ENCODE measurements at regions not wholly inside any gene's neighbourhood (a gene's known extent, or its start where the extent isn't known, plus 50 kb on each side); places are given as distances from the start of the nearest gene placed in this dataset.

DNA sequence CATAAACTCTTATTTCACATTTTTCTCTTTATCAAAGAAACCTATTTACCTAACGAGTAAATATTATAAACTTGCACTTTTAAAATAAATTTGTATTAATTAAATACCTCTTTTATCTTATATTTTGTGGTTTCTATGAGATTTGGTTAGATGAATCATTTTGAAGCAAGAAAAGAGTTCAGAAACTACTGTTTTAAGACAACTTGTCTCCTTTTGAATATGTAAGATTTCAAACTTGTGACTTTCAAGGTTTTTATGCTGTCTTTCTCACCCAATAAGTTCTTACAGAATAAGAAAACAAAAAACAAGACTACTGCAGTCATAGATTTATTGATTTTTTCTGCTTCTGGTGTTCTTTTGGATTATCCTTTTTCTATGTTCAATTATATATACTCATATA is 339.0 kb downstream of the SNAPC1 start:
- no peak overlapping the region for H3K27ac ChIP-seq
- intact Hi-C loops (cut with DNase I) = no loop called here
- 90% methylated on average over 1 of the region's 1 CpG for WGBS
- no peak overlapping the region for H3K4me3 ChIP-seq
- H3K36me3 ChIP-seq = no peaks in the 10 kb centered on the region
- TF ChIP-seq POLR2A (IDR thresholded peaks at IDR 0.05) = no peak
- no peaks in the 10 kb centered on the region for H3K27me3 ChIP-seq (replicated peaks; ENCODE audit: insufficient read depth)
- no peaks in the 10 kb centered on the region for H3K9me3 ChIP-seq
- no peaks in the 10 kb centered on the region for H3K4me1 ChIP-seq (replicated peaks)
- DNase-seq (ENCODE audit: low spot score) = no peak

DNA sequence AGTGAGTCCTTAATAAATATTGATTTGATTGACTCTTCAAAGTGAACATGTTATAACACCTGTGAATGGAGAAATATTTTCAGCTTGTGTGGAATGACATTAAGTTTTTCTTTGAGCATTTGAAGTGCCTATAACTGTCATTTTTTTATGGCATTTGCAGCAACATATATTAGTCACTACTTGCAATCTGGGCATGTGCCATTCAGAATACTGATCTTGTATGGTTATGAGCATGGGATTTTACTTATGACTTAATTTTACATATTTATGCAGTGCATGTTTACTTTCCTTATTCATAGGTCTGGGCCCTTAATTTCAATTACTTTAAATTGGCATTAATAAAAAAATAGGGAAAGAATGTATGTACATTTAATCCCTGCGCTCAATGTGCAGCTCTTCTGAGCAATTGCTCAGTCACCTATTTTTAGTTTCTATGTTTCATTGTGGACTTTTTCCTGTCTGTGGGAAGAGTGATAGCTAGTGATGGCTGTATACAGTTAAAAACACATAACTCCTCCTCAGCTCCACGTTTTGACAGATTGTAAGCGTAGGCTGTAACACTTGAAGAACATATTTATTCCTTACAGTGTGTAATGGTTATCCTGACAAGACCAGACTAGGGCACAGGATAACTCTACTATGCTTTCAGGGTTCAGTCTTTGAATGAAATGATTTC is 339.6 kb downstream of the SNAPC1 start:
- TF ChIP-seq POLR2AphosphoS5 (IDR thresholded peaks at IDR 0.05) (no peak), POLR2A (IDR thresholded peaks at IDR 0.05) (no peak)
- TF ChIP-seq, protein P1, sequence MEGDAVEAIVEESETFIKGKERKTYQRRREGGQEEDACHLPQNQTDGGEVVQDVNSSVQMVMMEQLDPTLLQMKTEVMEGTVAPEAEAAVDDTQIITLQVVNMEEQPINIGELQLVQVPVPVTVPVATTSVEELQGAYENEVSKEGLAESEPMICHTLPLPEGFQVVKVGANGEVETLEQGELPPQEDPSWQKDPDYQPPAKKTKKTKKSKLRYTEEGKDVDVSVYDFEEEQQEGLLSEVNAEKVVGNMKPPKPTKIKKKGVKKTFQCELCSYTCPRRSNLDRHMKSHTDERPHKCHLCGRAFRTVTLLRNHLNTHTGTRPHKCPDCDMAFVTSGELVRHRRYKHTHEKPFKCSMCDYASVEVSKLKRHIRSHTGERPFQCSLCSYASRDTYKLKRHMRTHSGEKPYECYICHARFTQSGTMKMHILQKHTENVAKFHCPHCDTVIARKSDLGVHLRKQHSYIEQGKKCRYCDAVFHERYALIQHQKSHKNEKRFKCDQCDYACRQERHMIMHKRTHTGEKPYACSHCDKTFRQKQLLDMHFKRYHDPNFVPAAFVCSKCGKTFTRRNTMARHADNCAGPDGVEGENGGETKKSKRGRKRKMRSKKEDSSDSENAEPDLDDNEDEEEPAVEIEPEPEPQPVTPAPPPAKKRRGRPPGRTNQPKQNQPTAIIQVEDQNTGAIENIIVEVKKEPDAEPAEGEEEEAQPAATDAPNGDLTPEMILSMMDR (IDR thresholded peaks at IDR 0.05) = no peak
- no peaks in the 10 kb centered on the region for H3K9me3 ChIP-seq
- H3K36me3 ChIP-seq = no peaks in the 10 kb centered on the region
- DNase-seq (ENCODE audit: low spot score) = no peak
- 72% methylated on average over 3 of the region's 3 CpGs for WGBS
- no peaks in the 10 kb centered on the region for H3K4me1 ChIP-seq (replicated peaks)
- no peaks in the 10 kb centered on the region for H3K27me3 ChIP-seq (replicated peaks; ENCODE audit: insufficient read depth)
- intact Hi-C loops (cut with DNase I) = no loop called here
- H3K4me3 ChIP-seq = no peak overlapping the region
- H3K27ac ChIP-seq = no peak overlapping the region

DNA sequence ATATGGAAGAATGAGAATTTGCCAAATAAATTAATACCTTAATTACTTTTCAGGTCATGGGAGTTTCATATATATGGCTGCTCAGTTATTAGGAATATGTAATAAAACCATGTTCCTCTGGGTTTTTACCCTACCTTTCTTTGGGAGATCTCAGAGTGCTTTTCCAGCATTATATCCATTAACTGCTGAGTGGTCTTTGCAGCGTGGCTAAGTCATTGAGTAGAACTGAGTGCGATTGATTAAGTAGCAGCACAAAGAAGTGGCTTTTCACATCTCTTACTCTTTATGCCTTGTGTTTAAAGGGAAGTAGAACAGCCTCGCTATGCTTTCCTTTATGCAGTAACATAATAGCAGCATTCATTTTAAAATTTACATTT is 340.1 kb downstream of the SNAPC1 start:
- DNase-seq (ENCODE audit: low spot score) = no peak
- H3K27me3 ChIP-seq (replicated peaks; ENCODE audit: insufficient read depth) = no peaks in the 10 kb centered on the region
- no peaks in the 10 kb centered on the region for H3K9me3 ChIP-seq
- H3K36me3 ChIP-seq = no peaks in the 10 kb centered on the region
- TF ChIP-seq POLR2AphosphoS5 (IDR thresholded peaks at IDR 0.05) = no peak
- no peak for TF ChIP-seq POLR2A (IDR thresholded peaks at IDR 0.05)
- TF ChIP-seq, protein P1 (IDR thresholded peaks at IDR 0.05) = no peak
- H3K27ac ChIP-seq = no peak overlapping the region
- intact Hi-C loops (cut with DNase I) = no loop called here
- WGBS = 90% methylated on average over 3 of the region's 3 CpGs
- H3K4me1 ChIP-seq (replicated peaks) = no peaks in the 10 kb centered on the region
- H3K4me3 ChIP-seq = no peak overlapping the region

DNA sequence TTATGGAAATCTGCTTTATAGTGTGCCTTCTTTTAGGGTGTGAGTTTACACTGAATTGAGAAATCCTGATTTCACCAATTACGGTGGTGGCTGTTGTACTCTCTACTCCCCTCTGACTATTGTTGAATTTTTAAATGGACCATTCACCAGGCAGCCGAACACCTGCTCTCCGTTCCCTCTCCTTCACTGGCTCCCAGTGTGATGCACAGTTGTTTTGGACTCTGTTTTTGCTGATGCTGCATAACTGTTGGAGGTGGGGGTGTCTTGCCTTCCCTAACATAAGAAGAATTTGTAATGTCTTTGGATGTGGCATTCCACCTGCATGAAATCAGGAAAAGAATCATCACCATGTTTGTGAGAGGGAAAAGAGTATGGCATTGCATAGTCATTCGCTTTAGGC is 341.2 kb downstream of the SNAPC1 start:
- Histone ChIP-seq H3K9me3 (no peaks in the 10 kb centered on the region), H3K27ac (no peak overlapping the region), H3K4me3 (no peak overlapping the region), H3K27me3 (replicated peaks; ENCODE audit: insufficient read depth) (no peaks in the 10 kb centered on the region), H3K4me1 (replicated peaks) (no peaks in the 10 kb centered on the region), H3K36me3 (no peaks in the 10 kb centered on the region)
- TF ChIP-seq POLR2AphosphoS5 (IDR thresholded peaks at IDR 0.05) (no peak), POLR2A (IDR thresholded peaks at IDR 0.05) (no peak)
- TF ChIP-seq, protein P1 (IDR thresholded peaks at IDR 0.05) = no peak
- no peak for DNase-seq (ENCODE audit: low spot score)
- 84% methylated on average over 4 of the region's 4 CpGs for WGBS
- intact Hi-C loops (cut with DNase I) = no loop called here

DNA sequence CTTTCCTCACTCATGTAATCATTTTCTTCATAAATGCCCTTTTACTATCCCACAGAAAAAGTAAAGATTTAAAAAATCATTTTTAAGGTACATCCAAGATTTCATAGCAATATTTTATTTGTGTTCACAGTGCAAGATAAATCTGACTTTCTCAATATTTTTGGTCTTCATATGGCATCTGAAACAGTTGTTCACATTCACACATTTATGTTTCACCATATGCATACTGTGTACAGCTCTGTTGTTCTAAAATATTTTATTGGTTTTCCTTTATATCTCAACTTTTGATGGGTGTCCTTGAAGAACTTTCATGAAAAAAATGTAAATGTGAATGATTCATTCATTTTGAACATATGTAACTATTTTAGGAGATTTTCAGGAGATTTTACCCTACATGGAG is 348.7 kb downstream of the SNAPC1 start:
- no peaks in the 10 kb centered on the region for H3K36me3 ChIP-seq
- DNase-seq (ENCODE audit: low spot score) = no peak
- H3K27me3 ChIP-seq (replicated peaks; ENCODE audit: insufficient read depth) = no peaks in the 10 kb centered on the region
- no peak overlapping the region for H3K4me3 ChIP-seq
- intact Hi-C loops (cut with DNase I) = no loop called here
- no peaks in the 10 kb centered on the region for H3K9me3 ChIP-seq
- H3K4me1 ChIP-seq (replicated peaks) = no peaks in the 10 kb centered on the region
- H3K27ac ChIP-seq = no peak overlapping the region
- no peak for TF ChIP-seq POLR2AphosphoS5 (IDR thresholded peaks at IDR 0.05)
- TF ChIP-seq POLR2A (IDR thresholded peaks at IDR 0.05) = no peak
- TF ChIP-seq, protein P1 (IDR thresholded peaks at IDR 0.05) = no peak
